Loucy (cell line): ENCODE measurements at regions not wholly inside any gene's neighbourhood (a gene's known extent, or its start where the extent isn't known, plus 50 kb on each side); places are given as distances from the start of the nearest gene placed in this dataset.

Source experiments
- EZH2phosphoT487 ChIP-seq: fragments of 200-600 bp; IDR thresholded peaks from 2 replicates; pipeline ENCODE4 v1.6.1; 2018; ENCODE audit warnings: antibody characterized with exemption, mild to moderate bottlenecking, moderate library complexity, borderline replicate concordance
- TF ChIP-seq, protein P1 (sequence below): fragments of 200-600 bp; sonication (generic); conservative IDR thresholded peaks from 2 replicates; pipeline ENCODE4 v1.5.1; 2014; ENCODE audit warnings: mild to moderate bottlenecking, antibody characterized with exemption, low read length

DNA sequence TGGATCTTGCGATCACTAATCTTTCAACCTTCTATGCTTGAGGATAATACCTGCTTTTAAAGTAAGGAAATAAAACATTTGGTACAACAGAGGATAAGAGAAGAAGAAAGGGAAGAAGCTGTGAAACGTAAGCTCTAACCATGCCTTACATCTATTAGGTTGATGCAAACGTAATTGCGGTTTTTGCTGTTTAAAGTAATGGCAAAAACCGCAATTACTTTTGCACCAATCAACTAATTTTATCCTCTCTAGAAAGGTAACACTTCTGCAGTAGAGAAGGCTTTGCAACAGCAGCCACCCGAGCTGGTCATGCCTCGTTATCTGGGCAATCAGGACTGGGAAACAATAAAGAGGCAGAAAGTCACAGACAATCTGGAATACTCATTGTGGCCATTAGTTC, 224.1 kb downstream of the MED10 start:
- TF ChIP-seq, protein P1, sequence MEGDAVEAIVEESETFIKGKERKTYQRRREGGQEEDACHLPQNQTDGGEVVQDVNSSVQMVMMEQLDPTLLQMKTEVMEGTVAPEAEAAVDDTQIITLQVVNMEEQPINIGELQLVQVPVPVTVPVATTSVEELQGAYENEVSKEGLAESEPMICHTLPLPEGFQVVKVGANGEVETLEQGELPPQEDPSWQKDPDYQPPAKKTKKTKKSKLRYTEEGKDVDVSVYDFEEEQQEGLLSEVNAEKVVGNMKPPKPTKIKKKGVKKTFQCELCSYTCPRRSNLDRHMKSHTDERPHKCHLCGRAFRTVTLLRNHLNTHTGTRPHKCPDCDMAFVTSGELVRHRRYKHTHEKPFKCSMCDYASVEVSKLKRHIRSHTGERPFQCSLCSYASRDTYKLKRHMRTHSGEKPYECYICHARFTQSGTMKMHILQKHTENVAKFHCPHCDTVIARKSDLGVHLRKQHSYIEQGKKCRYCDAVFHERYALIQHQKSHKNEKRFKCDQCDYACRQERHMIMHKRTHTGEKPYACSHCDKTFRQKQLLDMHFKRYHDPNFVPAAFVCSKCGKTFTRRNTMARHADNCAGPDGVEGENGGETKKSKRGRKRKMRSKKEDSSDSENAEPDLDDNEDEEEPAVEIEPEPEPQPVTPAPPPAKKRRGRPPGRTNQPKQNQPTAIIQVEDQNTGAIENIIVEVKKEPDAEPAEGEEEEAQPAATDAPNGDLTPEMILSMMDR, result no peak
- no peak for TF ChIP-seq EZH2phosphoT487
